ENCODE measurements at regions not wholly inside any gene's neighbourhood (a gene's known extent, or its start where the extent isn't known, plus 50 kb on each side); places are given as distances from the start of the nearest gene placed in this dataset.

GRCh38 chr4:134905061-134905460, 703.5 kb upstream of the PABPC4L start:
- TF ChIP-seq ZSCAN20 (CRISPR knock-in tag; IDR thresholded peaks at IDR 0.05): no peak
- TF ChIP-seq RARB (CRISPR knock-in tag; IDR thresholded peaks at IDR 0.05): no peak
- no peak for TF ChIP-seq CTCF (IDR thresholded peaks at IDR 0.05)
- TF ChIP-seq NR3C1 (IDR thresholded peaks at IDR 0.05): no peak
- TF ChIP-seq RAD21 (conservative IDR thresholded peaks at IDR 0.05 in 1 of 2, IDR thresholded peaks at IDR 0.05 in 1 of 2): no peak
- no peak for TF ChIP-seq POLR2A (IDR thresholded peaks at IDR 0.05; ENCODE audit: low read length)
- TF ChIP-seq, protein P1, sequence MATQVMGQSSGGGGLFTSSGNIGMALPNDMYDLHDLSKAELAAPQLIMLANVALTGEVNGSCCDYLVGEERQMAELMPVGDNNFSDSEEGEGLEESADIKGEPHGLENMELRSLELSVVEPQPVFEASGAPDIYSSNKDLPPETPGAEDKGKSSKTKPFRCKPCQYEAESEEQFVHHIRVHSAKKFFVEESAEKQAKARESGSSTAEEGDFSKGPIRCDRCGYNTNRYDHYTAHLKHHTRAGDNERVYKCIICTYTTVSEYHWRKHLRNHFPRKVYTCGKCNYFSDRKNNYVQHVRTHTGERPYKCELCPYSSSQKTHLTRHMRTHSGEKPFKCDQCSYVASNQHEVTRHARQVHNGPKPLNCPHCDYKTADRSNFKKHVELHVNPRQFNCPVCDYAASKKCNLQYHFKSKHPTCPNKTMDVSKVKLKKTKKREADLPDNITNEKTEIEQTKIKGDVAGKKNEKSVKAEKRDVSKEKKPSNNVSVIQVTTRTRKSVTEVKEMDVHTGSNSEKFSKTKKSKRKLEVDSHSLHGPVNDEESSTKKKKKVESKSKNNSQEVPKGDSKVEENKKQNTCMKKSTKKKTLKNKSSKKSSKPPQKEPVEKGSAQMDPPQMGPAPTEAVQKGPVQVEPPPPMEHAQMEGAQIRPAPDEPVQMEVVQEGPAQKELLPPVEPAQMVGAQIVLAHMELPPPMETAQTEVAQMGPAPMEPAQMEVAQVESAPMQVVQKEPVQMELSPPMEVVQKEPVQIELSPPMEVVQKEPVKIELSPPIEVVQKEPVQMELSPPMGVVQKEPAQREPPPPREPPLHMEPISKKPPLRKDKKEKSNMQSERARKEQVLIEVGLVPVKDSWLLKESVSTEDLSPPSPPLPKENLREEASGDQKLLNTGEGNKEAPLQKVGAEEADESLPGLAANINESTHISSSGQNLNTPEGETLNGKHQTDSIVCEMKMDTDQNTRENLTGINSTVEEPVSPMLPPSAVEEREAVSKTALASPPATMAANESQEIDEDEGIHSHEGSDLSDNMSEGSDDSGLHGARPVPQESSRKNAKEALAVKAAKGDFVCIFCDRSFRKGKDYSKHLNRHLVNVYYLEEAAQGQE (IDR thresholded peaks at IDR 0.05): no peak
- TF ChIP-seq JUNB (IDR thresholded peaks at IDR 0.05): no peak
- no peak for TF ChIP-seq EP300 (IDR thresholded peaks at IDR 0.05)
- TF ChIP-seq CBX2 (IDR thresholded peaks at IDR 0.05; ENCODE audit: borderline replicate concordance, low read depth): no peak

All from A549 (cell line).